GM23338 (cell line): ENCODE measurements at regions not wholly inside any gene's neighbourhood (a gene's known extent, or its start where the extent isn't known, plus 50 kb on each side); places are given as distances from the start of the nearest gene placed in this dataset.
A peak's percentile ranks its signal among the peaks of the same experiment; 100 is the strongest.

Experiments
- ATAC-seq: fragments of 200-7000 bp; cut with Tn5 transposase; 3 replicates; pipeline ENCODE4 v1.9.1; 2020
- DNase-seq: peaks from one replicate; pipeline ENCODE4 v3.0.0-alpha.2; 2015; ENCODE audit warnings: low spot score
- H2AFZ ChIP-seq: fragments of 200-600 bp; sonication (generic); 2 replicates; pipeline ENCODE4 v1.8.0; 2016; ENCODE audit warnings: antibody characterized with exemption, mild to moderate bottlenecking, moderate library complexity
- H3F3A ChIP-seq: fragments of 200-600 bp; sonication (generic); replicated peaks from 2 replicates; pipeline ENCODE4 v1.8.0; 2017; ENCODE audit warnings: antibody characterized with exemption, mixed run types, low read depth
- H3K27ac ChIP-seq: fragments of 200-600 bp; sonication (generic); 2 replicates; pipeline ENCODE4 v1.6.1; 2016; ENCODE audit warnings: low read depth
- H3K27me3 ChIP-seq: fragments of 200-600 bp; sonication (generic); 2 replicates; pipeline ENCODE4 v1.8.0; 2016; ENCODE audit warnings: mild to moderate bottlenecking, mixed run types, moderate library complexity; ENCODE audit not compliant: insufficient read depth
- H3K36me3 ChIP-seq: fragments of 200-600 bp; sonication (generic); 2 replicates; pipeline ENCODE4 v1.8.0; 2016; ENCODE audit warnings: mild to moderate bottlenecking; ENCODE audit not compliant: insufficient read depth
- H3K4me1 ChIP-seq: fragments of 200-600 bp; sonication (generic); 2 replicates; pipeline ENCODE4 v1.8.0; 2016; ENCODE audit warnings: mild to moderate bottlenecking, moderate library complexity; ENCODE audit not compliant: insufficient read depth
- H3K4me2 ChIP-seq: fragments of 200-600 bp; sonication (generic); 2 replicates; pipeline ENCODE4 v1.7.1; 2017; ENCODE audit warnings: mixed run types
- H3K4me3 ChIP-seq: fragments of 200-600 bp; sonication (generic); 2 replicates; pipeline ENCODE4 v1.6.1; 2016; ENCODE audit warnings: mixed run types
- H3K79me2 ChIP-seq: fragments of 200-600 bp; sonication (generic); replicated peaks from 2 replicates; pipeline ENCODE4 v1.8.0; 2017; ENCODE audit warnings: mild to moderate bottlenecking; ENCODE audit not compliant: insufficient read depth
- H3K9me2 ChIP-seq: fragments of 200-600 bp; sonication (generic); 2 replicates; pipeline ENCODE4 v1.8.0; 2017; ENCODE audit not compliant: insufficient read depth
- H4K20me1 ChIP-seq: fragments of 200-600 bp; sonication (generic); replicated peaks from 2 replicates; pipeline ENCODE4 v1.8.0; 2017; ENCODE audit warnings: mild to moderate bottlenecking; ENCODE audit not compliant: insufficient read depth
- H3K27ac Mint-ChIP-seq: 2 replicates; pipeline ENCODE4 v1.8.0; 2020; ENCODE audit warnings: inconsistent platforms, mild to moderate bottlenecking, moderate library complexity, mixed read lengths
- H3K27me3 Mint-ChIP-seq: 3 replicates; pipeline ENCODE4 v1.8.0; 2022; ENCODE audit warnings: low read depth, mild to moderate bottlenecking, moderate library complexity, mixed read lengths, inconsistent platforms; ENCODE audit not compliant: insufficient read depth, poor library complexity
- H3K36me3 Mint-ChIP-seq: 3 replicates; pipeline ENCODE4 v1.8.0; 2021; ENCODE audit warnings: low read depth, mild to moderate bottlenecking, inconsistent platforms, moderate library complexity, mixed read lengths
- H3K4me1 Mint-ChIP-seq: 3 replicates; pipeline ENCODE4 v1.8.0; 2020; ENCODE audit warnings: mild to moderate bottlenecking, inconsistent platforms, mixed read lengths
- H3K4me3 Mint-ChIP-seq: 3 replicates; pipeline ENCODE4 v1.8.0; 2021; ENCODE audit warnings: moderate library complexity, mild to moderate bottlenecking, inconsistent platforms, mixed read lengths
- H3K9me3 Mint-ChIP-seq: 3 replicates; pipeline ENCODE4 v1.8.0; 2020; ENCODE audit warnings: moderate library complexity, mild to moderate bottlenecking, inconsistent platforms, mixed read lengths
- CTCF ChIP-seq, 2 experiments: fragments of 200-600 bp in 1 of 2; sonication (generic) in 1 of 2; conservative IDR thresholded peaks; 2 replicates each; pipeline versions ENCODE4 v1.5.1 to v1.6.1; 2016 to 2017; ENCODE audit warnings: antibody characterized with exemption in 2 of 2, low read depth in 2 of 2, mild to moderate bottlenecking in 2 of 2, moderate library complexity in 1 of 2
- ETS1 ChIP-seq: IDR thresholded peaks from 2 replicates; pipeline ENCODE4 v1.6.1; 2016; ENCODE audit warnings: antibody characterized with exemption
- ZNF462 ChIP-seq: fragments of 250-450 bp; sonication (Bioruptor Pico); IDR thresholded peaks from 2 replicates; pipeline ENCODE4 v1.5.0; 2020; ENCODE audit warnings: mild to moderate bottlenecking, moderate library complexity

GRCh38 chr6:2482773-2483172 is 237.4 kb upstream of the GMDS start:
- H3K36me3 Mint-ChIP-seq: peaks cover 11% of the 10 kb centered on the region; the same call in 1 of the 3 replicates

More at GRCh38 chr6:2482773-2483172, 237.4 kb upstream of the GMDS start:
- TF ChIP-seq ZNF462: no peak
- peak; percentile 54 to 61 for TF ChIP-seq CTCF (conservative IDR thresholded peaks at IDR 0.05; ENCODE audit: low read depth in 2 of 2)
- no peak for TF ChIP-seq ETS1
- no peaks in the 10 kb centered on the region for H3K79me2 ChIP-seq
- no peaks in the 10 kb centered on the region for H3K9me2 ChIP-seq
- Mint-ChIP-seq H3K9me3 (peaks cover 28% of the 10 kb centered on the region), H3K4me1 (no peaks in the 10 kb centered on the region), H3K27me3 (peaks cover 9% of the 10 kb centered on the region), H3K4me3 (no peak overlapping the region), H3K27ac (no peak overlapping the region)
- no peaks in the 10 kb centered on the region for H3K36me3 ChIP-seq
- no peak overlapping the region for H2AFZ ChIP-seq
- no peaks in the 10 kb centered on the region; the same call in 1 of the 2 replicates for H4K20me1 ChIP-seq
- H3F3A ChIP-seq: no peaks in the 10 kb centered on the region
- peak; percentile 35 for DNase-seq
- no peak overlapping the region for H3K27ac ChIP-seq
- H3K4me1 ChIP-seq: no peaks in the 10 kb centered on the region
- H3K4me2 ChIP-seq: no peak overlapping the region
- H3K27me3 ChIP-seq: no peaks in the 10 kb centered on the region
- no peak overlapping the region for H3K4me3 ChIP-seq
- ATAC-seq: no peak
